Bronchial epithelial cell (primary cell): ENCODE measurements at regions not wholly inside any gene's neighbourhood (a gene's known extent, or its start where the extent isn't known, plus 50 kb on each side); places are given as distances from the start of the nearest gene placed in this dataset.
"Not testable (repeated sequence)": the region's sequence is repeated elsewhere in the genome, so short reads cannot be mapped to it uniquely, and the experiment has no call there.

Experiments
- DNase-seq: peaks from one replicate; pipeline ENCODE4 v3.0.0-alpha.2; 2010; ENCODE audit warnings: low read depth
- FAIRE-seq: peaks from 2 replicates; lab custom pipeline; 2011; peaks lifted over from hg19 to GRCh38; lab: Jason Lieb, UNC
- H3K27me3 ChIP-seq: 2 replicates; pipeline ENCODE4 v1.5.1; 2011; ENCODE audit warnings: low read length; ENCODE audit not compliant: control insufficient read depth, insufficient read depth
- H3K36me3 ChIP-seq: 2 replicates; pipeline ENCODE4 v1.5.1; 2011; ENCODE audit warnings: low read length; ENCODE audit not compliant: control insufficient read depth, insufficient read depth
- H3K4me3 ChIP-seq: 2 replicates; pipeline ENCODE4 v1.5.1; 2011; ENCODE audit warnings: mild to moderate bottlenecking, low read depth, low read length, control low read depth
- TF ChIP-seq, protein P1 (sequence below): IDR thresholded peaks from 2 replicates; pipeline ENCODE4 v1.5.1; 2011; ENCODE audit warnings: mild to moderate bottlenecking, moderate library complexity, low read length, control low read depth, inconsistent platforms; ENCODE audit not compliant: insufficient read depth, severe bottlenecking

DNA sequence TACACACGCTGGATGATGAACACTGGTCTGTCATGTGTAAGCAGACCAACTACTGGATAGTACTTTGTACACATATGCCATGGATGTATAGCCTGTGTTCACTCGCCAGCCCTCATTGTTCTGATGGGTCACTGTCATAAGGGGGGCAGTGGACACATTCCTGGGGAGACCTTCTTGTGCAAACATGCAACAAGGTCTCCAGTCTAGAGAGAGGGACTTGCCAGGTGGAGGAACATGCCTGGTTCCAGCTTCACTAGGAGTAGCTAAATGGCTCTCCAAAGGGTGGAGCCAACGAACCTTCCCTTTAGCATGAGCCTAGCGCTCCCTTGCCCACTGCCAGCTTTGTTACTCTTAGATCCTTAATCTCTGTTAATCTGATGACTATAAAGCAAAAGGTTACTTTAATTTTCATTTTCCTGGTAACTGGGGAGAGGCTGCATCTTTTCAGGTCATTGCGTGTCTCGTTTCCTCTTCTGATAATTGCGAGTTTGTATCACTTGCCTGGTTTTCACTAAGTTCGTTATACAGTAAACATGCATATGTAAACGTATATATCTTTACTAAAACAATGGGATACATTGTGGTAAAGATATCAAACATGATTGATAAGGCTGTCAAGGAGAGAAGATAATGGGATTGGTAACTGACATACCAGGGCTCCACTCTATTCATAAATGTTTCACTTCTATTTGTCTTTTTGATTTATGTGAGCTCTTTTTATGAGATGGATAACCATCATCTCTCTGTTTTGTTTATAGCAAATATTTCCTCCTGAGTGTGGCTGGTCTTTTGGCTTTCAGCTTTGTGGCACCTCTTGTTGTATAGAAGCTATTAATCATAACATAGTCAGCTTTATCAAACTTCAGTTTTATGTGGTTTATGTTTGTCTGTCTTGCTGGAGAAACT lies 235.2 kb upstream of the SGCG start:
- DNase-seq (no peak), FAIRE-seq (peak; percentile 73)
- no peak overlapping the region for H3K4me3 ChIP-seq
- TF ChIP-seq, protein P1, sequence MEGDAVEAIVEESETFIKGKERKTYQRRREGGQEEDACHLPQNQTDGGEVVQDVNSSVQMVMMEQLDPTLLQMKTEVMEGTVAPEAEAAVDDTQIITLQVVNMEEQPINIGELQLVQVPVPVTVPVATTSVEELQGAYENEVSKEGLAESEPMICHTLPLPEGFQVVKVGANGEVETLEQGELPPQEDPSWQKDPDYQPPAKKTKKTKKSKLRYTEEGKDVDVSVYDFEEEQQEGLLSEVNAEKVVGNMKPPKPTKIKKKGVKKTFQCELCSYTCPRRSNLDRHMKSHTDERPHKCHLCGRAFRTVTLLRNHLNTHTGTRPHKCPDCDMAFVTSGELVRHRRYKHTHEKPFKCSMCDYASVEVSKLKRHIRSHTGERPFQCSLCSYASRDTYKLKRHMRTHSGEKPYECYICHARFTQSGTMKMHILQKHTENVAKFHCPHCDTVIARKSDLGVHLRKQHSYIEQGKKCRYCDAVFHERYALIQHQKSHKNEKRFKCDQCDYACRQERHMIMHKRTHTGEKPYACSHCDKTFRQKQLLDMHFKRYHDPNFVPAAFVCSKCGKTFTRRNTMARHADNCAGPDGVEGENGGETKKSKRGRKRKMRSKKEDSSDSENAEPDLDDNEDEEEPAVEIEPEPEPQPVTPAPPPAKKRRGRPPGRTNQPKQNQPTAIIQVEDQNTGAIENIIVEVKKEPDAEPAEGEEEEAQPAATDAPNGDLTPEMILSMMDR, result no peak
- H3K27me3 ChIP-seq, result no peaks in the 10 kb centered on the region
- no peaks in the 10 kb centered on the region for H3K36me3 ChIP-seq

DNA sequence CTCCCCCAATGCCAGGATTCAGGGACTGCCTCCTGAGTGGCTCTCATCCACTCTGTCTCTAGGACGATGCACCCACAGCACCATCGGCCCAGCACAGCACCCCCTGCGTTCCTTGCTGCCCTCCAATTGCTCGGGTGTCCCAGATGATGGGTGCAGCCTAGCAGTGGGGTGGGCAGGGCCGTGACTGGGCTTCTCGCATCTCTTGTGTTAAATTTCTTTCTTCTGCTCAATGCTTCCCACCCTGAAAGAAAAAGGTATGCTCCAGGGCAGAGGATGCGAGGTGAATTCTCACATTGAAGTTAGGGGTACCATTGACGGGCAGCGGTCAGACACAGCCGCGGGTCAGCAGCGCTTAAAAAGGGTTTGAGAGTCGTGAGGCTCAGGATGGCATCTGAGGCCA lies 232.4 kb upstream of the SGCG start:
- FAIRE-seq (no peak), DNase-seq (no peak)
- Histone ChIP-seq H3K36me3 (no peaks in the 10 kb centered on the region), H3K4me3 (no peak overlapping the region), H3K27me3 (no peaks in the 10 kb centered on the region)
- TF ChIP-seq, protein P1, result no peak

DNA sequence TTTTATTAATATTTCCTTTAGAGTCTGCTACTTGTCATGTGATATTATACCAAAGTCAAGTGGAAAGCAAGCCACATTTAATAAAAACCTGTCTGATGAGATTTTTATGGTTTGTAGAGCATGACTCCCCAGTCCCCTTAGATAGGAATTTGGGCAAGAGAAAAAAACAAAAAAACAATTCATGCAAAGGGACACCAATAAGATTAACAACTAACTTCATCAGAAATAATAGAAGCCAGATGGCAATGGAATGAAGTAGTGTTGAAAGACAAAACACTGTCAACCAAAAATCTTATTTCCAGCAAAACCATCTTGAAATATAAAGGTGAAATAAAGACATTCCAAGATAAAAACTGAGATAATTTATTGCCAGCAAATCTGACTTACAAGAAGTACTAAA lies 228.8 kb upstream of the SGCG start:
- DNase-seq, H3K36me3 ChIP-seq, H3K4me3 ChIP-seq, H3K27me3 ChIP-seq, FAIRE-seq: not testable (repeated sequence)

DNA sequence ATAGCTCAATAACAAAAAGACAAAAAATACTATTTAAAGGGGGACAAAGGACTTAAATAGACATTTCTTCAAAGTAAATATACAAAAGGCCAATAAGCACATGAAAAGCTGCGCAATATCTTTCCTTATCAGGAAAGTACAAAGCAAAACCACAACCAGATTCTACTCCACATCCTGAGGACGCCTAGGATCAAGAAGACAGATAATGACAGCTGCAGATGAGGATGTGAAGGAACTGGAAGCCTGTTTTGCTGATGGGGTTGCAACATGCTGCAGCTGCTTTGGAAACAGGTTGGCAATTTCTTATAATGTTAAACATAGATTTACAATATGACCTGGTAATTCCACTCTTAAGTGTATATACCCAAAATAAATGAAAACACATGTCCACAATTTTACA lies 225.6 kb upstream of the SGCG start:
- H3K36me3 ChIP-seq, H3K4me3 ChIP-seq, FAIRE-seq, DNase-seq, H3K27me3 ChIP-seq: not testable (repeated sequence)

DNA sequence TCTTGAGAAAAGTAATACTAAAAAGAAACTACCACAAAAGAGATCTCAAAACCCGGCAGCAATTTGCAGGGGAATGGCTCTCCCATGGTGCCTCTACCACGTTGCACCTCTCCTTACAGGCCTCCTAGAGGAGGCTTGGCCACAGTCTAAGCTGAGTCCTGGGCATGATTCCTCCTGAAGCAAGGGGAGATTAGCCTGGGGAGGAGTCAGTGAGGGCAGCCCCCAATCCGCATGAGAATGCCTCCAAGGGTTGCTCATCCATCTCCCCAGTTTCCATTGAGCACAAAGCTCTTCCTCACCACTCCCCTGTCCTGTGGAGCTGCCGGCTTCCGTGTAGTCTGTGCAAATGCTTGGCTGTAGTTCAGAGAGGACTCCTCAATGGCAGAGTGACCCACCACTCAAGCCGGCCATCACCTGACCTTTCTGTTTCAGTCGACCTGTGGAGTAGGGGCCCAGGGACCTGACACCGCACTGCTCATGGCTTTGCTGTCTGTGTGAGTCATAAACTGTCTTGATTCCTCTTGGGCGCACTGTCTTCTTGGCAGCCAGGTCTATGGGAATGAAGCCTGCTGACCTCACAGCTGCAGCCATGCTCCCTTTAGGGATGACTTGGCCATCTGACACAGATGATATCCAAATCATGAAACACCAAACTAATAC lies 224.2 kb upstream of the SGCG start:
- not testable (repeated sequence) for DNase-seq, FAIRE-seq, H3K36me3 ChIP-seq, H3K27me3 ChIP-seq, H3K4me3 ChIP-seq

DNA sequence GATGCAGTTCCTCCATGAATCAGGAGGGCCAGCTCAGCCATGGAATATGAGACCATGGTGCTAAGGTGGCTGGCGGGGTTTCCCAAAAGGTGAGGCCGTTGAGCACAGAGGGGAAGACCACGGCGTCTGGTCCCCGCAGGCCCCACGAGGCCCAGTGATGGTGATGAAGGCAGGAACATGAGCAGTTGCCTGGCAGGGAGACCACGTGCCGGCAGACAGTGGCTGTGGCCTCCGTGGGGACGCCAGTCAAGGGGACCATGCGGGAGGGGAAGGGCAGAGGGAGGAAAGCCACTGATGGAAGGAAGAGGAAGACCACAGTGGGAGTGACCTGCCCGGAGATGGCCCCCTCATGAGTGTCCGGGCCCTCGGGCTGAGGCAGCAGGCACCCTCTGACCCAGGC lies 220.9 kb upstream of the SGCG start:
- DNase-seq, H3K36me3 ChIP-seq, H3K4me3 ChIP-seq, FAIRE-seq, H3K27me3 ChIP-seq: not testable (repeated sequence)

DNA sequence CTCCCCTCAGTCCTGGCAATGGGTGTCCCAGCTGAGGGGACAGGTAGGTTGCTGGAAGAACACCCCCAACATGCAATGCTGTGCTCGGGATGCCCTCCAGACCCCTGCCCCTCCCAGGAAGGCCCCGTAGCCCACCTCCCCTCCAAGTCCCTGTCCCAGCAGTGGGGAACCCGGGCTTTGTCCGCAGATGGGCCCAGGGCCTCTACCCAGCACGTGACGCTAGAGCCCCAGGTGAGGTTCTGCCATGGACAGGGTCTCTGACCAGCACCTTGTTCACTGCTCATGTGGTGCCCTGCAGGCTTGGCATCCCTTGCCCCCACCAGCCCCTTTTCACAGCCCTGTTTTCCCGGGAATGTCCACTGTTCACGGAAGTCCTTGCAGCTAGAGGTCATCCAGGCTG lies 220.0 kb upstream of the SGCG start:
- DNase-seq (no peak), FAIRE-seq (no peak)
- Histone ChIP-seq H3K4me3 (no peak overlapping the region), H3K27me3 (no peaks in the 10 kb centered on the region), H3K36me3 (no peaks in the 10 kb centered on the region)
- TF ChIP-seq, protein P1, result no peak

DNA sequence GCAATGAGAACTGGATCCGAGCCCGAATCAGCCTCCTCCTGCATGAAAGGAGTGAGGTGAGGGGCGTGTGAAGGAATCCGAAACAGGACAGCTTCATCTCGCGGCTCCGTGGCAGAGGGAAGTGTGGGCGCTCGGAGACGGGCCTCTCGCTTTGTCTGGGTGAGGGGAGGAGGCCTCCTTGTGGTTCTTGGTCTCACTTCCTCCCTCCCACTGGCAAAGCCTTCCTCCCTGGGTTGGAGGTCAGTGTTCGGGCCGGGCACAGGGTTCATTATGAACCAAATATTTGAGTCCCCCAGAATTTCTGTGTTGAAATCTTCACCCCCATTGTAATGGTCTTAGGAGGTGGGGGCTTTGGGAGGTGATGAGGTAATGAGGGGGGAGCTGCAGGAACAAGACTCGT lies 219.4 kb upstream of the SGCG start:
- H3K36me3 ChIP-seq, H3K4me3 ChIP-seq, DNase-seq, H3K27me3 ChIP-seq, FAIRE-seq: not testable (repeated sequence)
